HG02884 (cell line): ENCODE measurements at regions not wholly inside any gene's neighbourhood (a gene's known extent, or its start where the extent isn't known, plus 50 kb on each side); places are given as distances from the start of the nearest gene placed in this dataset.
"Not testable (repeated sequence)": the region's sequence is repeated elsewhere in the genome, so short reads cannot be mapped to it uniquely, and the experiment has no call there.

Source experiments
- ATAC-seq: cut with Tn5 transposase; IDR thresholded peaks from one replicate; pipeline ENCODE4 v1.9.1; 2021; ENCODE audit warnings: mild to moderate bottlenecking, moderate library complexity; ENCODE audit not compliant: unreplicated experiment

DNA sequence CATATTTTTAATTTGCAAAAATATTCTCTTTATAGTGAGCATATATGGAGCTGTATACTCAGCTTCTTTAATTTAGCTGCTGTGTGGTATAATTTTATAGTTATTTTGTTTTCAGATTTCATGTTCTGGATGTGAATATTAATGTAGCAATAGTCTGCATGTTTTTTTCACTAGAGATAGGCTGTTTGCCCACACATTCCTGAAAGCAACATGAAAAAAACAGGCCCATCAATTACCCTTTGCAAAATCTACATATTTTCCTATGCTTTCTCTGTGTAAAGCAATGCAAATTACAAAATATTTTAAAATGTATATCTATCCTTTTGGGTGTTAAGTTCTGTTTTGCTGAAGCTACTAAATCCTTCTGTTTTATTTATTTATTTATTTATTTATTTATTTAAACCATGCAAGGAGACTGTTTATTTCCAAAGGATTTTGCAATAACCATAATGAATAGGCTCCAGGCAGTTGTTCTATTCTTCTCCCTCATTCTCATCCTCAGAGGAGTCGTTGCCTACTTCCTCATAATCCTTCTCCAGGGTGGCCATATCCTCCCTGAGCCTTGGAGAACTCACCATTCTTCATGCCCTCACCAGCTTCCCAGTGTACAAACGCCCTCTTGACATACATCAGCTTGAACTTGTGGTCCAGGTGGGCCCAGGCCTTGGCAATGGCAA lies 277.1 kb downstream of the ANKRD50 start:
- no peak for ATAC-seq

DNA sequence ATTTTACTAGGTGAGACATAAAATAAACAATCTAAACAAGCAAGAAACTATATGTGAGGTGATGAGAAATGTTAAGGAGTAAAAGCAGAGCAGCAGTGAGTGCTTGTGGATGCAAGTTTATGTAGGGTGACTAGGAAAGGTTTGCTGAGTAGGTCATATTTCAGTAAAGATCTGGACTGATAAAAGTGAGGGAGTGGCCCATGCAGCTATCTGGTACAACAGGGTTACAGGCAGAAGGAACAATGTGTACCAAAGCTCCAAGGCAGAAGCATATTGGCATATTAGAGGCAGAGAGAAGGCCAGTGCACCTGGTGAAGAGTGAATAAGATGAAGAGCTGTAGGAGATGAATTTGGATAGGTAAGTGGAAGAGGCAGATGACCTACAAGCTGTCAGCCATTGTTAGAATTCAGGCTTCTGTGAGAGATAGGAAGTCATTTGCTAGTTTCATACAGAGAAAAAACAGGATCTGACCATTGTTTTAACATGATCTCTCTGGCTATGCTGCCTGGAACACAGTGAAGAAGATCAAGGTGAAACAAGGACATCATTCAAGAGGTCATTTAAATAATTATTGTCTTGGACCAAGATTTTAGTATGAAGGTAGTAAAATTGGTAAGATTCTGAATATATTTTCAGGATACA lies 274.6 kb downstream of the ANKRD50 start:
- no peak for ATAC-seq

DNA sequence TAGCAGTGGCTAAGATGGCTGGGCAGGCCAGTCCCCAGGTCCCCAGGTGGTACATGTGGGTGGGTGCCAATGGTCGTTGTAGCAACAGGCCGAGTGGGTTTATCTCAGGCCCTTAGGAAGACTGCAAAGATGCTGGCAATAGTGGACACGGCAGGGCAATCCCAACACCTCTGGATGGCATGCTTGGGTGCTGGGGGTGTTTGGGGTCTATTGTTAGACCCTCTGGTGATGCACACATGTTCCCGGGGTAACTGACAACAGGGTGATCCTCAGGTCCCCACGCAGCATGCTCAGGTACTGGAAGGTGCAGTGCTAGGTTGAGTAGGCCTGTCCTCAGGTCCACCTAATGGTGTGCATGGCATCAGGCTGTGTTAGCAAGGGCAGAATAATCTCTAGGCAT lies 267.5 kb downstream of the ANKRD50 start:
- no peak for ATAC-seq

DNA sequence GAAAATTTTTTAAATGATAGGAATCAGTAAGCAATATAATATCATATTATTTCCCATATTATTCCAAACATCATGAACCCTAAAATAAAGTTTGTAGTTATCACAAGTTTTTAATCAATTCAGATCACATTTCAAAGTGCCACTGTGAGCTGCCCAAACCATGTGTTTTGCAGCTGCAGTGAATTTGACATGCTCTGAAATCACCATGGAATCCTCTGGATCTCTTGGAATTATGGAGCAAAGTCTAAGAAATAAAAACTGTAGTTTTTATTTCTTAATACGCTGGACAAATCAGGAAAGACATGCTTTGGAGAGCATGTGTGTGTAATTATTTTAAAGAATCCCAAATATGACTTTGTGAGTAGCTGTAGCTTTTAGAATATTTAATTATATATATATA lies 262.7 kb downstream of the ANKRD50 start:
- no peak for ATAC-seq

DNA sequence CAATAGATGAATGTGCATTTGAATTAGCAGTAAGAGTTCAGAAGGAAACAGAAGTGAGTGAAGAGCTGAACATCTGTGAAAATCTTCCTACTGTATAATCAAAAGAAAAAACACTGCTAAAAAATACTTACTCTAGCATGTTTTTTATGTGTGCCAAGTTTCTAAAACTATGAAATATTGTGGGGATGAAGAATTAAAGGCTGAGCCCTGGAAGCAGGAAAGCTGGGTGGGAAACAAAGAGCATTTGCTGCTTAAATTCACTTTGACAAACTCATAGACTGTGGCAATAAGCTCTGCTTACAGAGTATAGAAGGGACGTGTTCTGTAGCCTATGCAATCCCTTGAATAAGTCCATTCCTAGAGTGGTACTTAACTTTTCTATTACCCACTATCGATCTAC lies 261.7 kb downstream of the ANKRD50 start:
- no peak for ATAC-seq

DNA sequence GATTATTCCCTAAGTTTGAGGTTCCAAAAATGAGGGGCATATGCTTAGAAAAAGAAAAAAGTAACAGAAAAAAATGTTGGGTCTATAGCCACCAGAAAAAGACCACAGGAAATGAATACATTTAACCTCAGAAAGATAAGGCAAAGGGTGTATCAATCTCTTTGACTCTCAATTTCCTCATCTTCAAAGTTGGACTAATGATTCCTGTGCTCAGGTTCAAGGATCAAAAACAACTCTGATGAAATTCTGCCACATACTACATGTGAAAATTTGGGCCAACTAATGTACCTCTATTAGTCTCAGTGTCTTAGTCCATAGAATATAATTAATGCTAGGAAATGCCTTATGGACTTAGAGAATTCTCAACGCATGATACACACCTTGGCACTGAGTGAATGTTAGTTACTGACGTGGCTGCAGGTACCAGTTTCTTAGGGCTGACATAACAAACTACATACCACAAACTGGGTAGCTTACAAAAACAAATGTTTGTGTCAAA lies 257.7 kb downstream of the ANKRD50 start:
- no peak for ATAC-seq

DNA sequence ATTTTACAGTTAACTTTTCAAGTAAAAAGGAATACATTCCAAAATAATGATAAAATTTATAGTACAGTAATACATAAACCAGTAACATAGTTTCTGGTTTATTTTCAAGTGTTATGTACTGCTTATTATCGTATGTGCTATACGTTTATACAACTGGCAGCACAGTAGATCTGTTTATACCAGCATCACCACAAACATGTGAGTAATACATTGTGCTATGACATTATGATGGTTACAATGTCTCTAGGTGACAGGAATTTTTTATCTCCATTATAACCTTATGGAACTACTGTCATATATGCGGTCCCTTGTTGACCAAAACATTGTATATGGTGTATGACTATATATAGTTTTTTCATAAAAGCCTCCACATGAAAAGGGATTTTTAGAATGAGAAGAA lies 256.9 kb downstream of the ANKRD50 start:
- ATAC-seq: no peak

DNA sequence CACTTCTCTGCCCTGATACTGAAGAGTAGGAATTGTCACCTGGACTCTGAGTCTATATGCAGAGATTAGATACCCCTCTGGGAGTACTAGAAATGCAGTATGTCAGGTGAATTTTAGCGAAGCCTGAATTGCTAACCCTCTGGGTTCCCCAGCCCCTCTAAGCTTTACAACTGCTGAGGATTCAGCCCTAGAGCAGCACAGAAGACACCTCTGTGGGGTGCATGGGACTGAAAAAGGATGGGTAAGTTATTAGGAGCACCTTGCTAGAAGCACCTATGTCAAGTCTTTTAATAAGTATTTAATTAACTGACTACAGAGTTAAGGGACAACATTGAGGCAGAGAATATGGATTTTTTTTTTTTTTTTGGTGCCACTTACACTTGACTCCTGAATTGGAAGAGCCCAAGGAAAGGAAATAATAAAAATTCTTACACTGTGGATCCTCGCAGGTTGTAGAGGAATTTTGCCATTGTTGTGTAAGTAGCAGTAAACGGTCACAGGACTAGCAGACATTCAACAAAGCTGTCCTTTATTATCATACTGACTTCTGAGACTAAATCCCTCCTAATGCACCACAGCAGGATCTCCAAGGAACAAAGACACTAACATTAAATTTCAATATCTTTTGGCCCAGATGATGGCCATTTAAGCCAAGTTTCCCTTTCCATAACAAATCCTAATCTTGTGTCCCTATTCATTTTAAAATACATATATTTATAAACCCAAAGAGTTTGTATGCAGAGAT lies 253.2 kb downstream of the ANKRD50 start:
- no peak for ATAC-seq

DNA sequence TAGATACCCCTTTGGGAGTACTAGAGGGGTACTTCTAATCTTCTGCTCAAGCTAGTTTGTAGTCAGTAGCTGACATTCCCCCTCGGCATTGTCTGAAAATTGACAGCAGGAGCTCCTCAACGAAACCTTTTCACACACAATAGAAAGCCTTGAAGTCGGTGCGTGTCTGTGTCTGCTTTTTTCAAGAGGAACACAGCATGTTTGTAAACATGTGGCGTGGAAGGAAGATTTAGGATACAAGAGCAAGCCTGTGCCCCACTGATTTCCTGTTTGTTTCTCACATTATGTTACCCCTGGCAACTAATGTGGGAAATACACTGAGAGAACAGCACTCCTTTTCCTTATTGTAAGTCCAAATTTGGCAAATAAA lies 252.6 kb downstream of the ANKRD50 start:
- no peak for ATAC-seq

DNA sequence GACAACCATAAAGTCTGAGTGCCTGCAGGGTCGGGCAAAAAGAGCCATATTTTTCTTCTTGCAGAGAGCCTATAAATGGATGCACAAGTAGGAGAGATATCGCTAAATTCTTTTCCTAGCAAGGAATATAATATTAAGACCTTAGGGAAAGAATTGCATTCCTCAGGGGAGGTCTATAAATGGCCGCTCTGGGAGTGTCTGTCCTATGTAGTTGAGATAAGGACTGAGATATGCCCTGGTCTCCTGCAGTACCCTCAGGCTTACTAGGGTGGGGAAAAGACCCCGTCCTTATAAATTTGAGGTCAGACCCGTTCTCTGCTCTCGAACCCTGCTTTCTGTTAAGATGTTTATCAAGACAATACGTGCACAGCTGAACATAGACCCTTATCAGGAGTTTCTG lies 250.9 kb downstream of the ANKRD50 start:
- not testable (repeated sequence) for ATAC-seq

DNA sequence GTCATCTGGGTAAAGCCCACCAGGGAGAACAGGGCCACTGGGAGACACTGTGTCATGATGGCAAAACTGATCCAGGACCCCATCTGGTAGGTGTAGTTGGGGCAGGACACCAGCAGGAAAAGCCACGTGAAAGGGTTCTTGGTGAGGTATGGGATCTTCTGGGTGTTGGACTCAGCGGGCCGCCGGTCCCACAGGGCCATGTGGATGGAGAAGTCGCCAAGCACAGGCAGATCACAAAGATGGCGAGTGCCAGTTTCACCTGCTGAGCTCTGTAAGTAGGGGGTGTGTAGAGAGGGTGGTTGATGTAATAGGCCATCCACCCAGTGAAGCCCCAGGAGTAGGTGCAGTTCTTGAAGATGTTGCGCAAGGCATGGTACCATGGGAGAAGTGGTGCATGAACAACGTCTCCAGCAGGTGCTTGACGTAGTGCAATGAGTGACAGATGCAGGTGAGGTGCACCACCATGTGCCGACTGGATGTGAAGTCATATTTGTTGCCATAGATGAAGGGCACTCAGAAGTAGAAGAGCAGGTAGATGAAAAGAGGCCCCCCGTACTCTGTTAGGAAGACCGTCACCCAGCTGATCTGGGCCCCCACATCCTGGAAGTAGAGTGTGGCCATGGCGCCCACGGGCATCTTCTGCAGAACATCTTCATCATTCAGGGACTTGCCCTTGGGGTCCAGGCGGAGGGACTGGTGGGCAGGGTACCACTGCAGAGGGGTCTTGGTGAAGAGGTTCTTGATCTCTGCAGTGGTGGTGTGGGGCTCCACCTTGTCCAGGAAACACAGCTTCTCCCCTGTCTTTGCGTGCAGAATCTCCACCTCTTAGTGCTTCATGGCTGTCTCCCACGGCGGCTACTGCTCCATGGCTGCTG lies 249.3 kb downstream of the ANKRD50 start:
- no peak for ATAC-seq

DNA sequence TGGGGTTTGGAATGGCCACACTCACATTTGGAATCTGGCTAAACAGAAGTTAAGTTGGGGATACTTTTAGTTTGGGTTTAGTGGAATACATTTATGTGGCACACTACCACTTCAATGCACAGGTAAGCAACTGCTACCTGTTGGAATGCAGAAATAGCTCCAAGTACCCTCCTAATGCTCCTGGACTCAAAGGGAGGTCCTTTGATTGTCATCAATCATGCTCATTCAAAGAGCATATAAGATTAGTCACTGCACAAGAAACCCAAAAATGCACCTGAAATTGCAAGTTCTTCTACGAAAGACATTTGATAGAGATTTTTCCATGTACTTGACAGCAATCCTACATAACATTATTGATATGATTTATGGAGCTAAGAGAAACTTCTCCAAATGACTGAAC lies 247.7 kb downstream of the ANKRD50 start:
- no peak for ATAC-seq

DNA sequence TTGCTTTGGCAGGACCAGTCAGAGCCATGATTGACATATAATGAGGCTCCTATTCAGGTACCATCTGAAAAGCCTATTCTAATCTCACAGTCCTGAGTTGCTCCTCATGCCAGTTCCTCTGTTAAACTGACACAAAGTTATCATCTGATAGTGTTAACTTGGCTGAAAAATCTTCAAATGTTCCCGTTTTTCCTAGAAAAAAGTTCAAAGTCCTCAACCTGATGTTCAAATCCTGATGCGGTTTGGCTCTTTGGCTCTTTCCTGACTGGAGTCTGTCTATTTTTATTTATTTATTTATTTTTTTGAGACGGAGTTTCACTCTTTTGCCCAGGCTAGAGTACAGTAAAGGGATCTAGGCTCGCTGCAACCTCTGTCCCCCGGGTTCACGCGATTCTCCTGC lies 244.2 kb downstream of the ANKRD50 start:
- ATAC-seq: no peak

DNA sequence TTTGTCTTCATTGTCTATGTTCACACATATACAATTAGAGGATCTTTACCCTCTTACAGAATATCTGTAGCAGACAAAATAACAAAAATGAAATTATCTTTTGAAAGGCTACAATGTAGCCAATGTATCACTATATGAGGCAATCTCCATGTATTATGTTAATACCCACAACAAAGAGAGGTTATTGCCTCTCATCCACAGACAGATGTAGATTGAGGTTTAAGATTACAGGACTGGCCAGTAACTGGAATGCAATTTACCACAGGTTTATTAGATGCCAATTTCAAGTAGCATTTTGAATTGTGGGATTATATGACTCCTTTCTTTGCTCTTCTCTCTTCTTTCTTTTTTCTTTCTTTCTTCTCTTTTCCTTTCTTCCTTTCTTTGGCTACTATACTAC lies 242.6 kb downstream of the ANKRD50 start:
- ATAC-seq: no peak

DNA sequence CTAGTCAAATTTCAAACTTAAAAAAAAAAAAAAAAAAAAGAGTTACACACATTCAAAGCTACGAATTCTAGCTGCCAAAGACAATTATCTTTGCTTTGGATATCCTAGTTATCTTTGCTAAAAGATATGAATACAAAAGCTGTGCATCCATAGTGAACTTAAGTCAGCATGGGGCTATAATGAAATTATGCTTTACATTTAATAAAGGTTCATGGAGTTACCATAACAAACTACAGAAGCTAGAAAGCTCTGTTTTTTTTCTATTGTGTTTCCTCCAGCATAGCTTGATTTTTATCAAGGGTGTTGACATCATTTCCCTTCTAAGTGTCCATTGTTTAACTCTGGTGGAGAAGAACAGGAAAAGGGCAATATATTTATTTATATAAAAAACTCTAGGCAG lies 234.1 kb downstream of the ANKRD50 start:
- no peak for ATAC-seq

DNA sequence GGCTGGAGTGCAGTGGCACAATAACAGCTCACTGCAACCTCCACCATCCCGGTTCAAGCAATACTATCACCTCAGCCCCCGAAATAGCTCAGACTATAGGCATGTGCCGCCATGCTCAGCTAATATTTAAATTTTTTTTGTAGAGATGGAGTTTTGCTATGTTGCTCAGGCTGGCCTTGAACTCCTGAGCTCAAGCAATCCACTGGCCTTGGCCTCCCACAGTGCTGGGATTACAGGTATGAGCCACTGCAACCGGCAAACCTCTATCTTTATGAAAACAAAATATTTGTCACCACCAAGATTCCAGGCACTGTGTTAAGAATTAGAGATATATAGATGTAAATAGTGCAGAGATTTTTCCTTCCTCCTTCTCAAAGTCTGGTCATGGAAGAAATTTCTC lies 232.5 kb downstream of the ANKRD50 start:
- no peak for ATAC-seq

DNA sequence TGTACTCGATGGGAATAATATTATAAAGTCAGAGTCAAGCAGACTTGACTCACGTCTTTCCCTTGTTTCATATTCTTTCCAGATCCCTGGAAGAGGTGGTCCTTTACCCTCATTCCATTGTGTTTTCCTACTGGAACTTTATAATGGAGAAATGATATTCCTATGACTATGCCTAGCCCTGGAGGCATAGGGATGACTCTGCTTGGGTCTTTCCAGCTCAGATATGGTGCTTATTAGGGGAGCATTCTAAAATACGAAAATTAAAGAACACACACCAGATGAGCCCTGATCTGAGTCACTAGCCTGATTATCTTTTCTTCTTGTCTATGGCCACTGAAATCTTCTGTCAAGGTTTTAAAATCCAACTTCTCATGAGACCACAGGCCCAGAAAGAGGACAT lies 231.4 kb downstream of the ANKRD50 start:
- ATAC-seq: no peak

DNA sequence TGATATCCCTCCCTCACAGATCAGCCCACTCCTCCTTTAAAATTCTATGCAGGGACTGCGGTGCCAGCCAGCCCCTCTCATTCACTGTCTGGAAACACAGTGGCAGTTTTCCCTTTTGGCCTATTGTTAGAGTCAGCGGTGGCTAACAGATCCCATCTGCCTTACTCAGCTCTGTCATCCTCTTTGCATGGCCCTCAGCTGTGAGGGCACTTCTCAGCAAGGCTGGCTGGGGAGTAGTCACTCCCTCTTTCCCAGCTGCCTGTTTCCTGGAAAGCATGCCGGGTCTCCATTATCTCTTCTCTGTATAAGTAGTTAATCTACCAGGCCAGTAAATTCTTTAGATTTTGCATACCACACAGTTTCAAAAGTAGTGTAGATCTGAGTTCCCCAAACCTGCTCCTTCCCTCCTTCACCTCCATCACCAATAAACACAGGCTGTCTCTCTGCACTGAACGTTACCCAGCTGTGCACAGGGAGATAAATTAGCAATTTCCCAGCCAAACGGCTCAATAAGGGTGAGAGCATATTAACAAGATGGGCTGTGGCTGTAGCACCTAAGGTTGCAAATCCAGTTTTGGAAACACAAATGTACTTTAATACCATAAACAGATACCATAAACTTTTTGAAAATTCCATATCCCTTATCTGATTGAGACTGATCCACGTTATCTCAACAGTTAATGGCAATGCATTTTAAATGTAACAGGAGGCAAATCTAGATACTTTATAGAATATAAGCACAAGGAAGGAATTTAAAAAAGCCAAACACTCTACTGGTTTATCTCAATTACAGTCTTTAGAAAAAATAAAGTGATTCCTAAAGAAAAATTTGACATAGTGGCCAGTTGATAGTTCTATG lies 229.3 kb downstream of the ANKRD50 start:
- no peak for ATAC-seq

DNA sequence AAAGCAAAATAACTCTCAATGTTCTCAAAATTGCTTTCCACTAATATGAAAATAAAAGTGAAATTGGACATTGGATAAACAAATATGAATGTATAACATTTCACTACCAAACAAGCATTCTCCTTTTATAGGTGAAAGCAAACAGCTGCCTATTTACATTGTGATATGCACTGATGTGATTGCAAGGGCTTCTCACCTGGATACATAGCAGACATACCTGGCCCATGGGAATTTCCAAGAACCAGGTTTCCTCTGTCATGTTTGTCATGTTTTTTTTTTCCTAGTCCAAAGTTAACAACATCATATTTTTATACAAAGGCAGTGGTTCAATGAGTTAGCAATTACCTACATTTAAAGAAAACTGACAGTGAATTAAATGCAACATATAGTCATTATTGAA lies 228.5 kb downstream of the ANKRD50 start:
- ATAC-seq: no peak

DNA sequence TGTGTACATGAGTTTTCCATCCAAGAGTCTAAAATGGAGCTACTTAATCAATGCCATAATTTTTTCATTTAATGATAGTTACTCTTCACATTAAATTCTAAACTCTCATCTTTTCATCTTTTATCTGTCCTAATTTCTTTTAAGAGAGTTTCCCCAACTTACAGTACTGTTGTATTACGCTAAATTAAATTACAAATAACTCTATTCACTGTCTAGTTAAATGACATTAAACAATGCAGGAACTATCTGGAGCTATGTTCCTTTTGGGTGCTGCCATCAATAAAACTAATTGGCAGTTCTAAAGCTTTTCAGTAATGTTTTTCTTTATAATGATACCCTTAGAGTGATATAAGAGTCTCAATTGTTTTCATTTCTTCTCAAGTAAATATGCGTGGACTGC lies 227.6 kb downstream of the ANKRD50 start:
- no peak for ATAC-seq
